ENCODE measurements at regions not wholly inside any gene's neighbourhood (a gene's known extent, or its start where the extent isn't known, plus 50 kb on each side); places are given as distances from the start of the nearest gene placed in this dataset.

DNA sequence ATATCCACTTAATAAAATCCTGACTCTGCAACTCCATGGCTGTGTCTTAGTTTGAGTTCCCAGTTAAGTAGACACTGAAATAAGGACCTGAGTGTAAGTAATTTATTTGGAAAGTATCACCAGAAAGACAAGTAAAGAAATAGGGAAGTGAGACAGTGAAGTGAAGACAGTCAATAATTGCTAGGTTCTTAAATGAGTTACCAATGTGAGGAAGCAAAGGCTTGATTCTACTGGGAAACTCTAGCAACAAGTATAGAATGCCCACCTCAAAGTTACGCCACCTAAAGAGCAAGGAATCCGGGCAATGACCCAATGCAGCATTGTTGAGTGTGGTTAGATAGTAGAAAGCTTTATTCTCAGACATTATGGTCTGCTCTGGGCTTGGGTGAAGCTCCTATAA lies 383.9 kb downstream of the TLR4 start:
- no peak for DNase-seq

DNA sequence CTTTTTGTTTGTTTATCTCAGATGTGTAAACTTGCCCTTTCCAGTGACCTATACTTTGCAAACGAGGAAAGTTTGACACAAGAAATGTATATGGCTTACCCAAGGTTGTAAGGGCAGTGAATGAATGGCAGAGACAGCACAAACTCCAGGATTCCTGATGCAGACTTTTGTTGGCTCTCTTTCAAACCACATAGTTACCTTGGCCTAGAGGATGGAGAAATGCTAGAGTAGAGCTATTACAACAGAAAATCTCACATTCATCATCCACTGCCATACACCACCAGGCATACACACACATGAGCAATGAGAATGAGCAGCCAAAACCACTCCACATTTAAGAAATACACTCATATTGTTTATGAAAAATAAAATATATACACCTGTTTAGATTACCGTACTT lies 387.0 kb downstream of the TLR4 start:
- DNase-seq = no peak

DNA sequence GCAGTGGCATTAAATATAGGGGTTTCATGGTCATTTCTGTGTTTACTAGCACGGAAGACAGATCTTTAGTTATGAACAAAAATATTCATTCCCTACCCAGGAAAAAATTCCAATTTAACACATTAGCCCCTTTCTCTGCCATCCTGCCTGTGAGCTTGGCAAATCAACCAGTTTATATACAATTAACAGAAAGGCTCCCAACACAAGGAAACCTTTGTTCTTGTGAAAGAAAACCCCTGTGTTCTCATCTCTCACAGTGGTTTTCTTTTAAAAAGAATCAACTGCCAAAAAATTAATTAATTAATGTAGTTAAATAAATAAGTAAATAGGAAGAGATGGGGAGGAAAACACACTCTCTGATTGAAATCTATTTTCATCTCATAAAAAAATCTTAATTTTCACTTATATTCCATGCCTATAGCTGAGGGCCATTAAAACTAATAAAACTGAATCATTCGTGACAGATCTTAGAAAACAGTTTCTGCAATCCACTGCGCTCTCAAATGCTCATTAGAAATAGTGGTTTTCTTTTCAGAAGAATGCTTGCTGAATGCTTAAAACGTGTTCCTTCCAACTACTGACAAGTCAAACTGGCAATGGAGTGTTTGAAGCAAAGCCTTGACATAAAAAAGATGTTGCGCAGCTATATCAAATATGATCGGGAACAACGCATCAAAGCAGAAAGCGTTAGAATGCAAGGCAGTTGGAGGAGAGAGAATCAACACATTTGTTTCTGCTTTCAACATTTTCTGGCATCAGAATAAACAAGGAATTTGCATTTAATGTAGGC lies 387.7 kb downstream of the TLR4 start:
- no peak for DNase-seq

DNA sequence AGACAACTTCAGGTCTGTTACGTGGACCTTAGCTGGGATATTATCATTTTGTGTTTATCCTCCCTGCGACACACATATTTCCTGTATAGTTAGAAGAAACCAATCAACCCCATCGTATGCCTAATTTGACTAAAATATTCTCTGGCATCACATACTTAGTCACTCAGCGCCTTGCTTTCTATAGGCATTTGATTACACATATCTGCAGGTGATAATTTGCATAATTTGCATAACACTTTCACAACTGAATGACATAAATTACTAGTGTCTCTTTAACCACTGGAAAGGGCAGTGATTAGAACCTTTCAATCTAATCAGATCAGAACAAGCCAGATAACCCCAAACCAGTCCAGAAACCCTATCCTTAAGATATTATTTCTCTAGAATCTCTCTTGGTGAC lies 390.2 kb downstream of the TLR4 start:
- DNase-seq = peak; percentile 32

DNA sequence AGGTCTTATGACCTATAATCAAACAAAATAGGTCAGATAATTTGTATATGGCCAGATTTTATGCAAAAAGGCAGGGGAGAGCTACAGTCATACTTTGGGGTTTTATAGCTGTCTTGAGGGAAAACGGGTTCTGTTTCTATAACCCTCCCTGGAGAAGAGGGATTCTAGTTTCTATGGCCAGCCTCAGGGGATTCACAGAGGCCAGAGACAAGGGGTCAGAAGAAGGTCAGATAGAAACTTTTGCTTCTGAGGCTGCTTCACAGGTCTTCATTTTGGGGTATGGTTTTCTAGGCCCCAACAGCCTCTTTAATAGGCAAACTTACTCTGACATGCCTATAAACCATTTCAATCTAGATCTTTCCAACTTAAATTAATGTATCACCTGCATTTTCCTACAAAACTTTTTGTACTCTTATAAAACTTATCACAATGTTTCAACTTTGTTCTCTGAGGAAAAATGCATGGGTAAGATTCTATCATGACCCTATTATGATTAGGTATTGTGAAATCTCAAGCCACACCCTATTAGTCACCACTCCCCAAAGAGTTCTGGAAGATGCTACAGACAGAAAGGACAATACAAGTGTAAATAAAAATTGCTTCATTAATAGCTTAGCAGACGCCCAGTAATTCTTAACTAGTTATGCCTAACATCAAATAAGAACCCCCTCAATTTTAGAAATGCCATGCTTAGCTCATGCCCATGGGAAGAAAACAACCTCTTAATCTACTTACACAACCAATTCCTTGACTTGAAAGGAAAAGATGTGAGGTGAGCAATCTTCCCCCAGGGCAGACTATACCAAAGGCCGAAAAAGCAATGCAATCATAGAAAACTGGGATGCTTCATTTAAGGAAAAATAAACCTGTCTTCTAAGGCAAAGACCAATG lies 396.6 kb downstream of the TLR4 start:
- DNase-seq = no peak

DNA sequence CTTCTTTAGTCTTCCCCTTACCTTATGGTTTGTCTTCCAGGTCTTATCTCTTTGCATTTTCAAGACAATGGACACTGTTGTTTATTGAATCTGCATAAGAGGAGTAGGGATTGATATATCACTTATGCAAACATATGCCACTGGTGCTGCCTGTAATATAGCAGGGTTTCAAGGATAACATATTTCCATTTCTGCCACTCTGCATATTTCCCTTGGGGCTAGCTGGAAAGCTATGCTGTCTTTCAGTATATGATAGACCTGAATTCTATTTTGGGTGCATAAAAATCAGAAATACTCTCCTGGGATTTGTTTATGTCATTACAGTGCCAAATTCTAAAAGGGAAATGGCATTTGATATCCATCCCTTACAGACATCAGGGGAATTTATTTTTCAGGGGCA lies 400.2 kb downstream of the TLR4 start:
- DNase-seq = peak; percentile 50

DNA sequence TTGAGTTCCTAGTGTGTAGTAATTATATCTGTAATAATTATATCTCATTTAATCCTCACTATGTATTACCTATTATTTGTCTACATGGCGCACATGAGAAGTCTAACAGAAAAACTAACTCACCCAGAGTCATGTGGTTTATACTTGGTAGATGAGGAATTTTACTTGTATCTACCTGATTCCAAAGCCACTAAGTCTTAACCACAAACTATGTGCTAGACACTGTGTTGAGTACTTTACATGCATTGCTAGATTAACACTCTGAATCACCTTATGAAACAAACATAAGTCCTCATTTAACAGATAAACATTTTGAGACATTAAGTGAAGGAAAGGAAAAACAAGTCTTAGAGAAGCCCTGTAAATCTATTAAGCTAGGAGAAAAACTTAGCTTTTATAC lies 404.8 kb downstream of the TLR4 start:
- DNase-seq = no peak

DNA sequence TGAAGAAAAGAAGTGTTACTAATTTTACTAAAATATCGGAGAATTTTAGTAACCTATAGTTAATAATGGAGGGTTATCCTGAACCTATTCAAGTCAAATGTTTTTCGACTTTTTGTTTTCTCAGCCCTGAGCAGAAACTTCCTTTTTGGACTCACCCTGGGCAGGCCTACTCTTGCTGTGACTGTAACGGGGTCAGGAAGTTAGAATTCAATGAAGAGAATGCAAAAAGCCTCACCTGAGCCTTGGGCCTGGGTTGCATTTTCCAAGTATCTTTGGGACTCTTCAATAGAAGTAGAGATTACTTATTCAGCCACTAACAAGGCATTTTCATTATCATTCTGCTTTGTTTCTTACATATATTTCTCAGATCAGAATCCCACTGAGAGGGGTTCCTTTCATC lies 405.3 kb downstream of the TLR4 start:
- DNase-seq = no peak

DNA sequence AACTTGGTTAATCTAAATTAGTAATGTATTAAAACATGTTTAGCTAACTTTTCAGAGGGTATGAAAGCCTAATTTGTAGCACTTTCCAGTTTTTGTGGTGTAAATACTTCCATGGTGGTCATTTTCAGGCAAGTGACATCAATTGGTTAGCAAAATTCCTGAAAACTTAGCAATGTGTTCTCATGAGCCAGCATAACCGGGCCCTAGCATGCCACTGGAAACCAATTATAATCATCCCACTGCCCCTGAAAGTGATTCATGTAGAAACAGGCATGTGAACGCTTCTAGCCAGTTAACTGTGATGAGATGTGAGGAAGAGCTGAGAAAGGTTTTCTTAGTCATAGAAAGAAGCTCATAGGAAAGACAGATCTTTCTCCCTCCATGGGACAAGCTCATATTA lies 417.2 kb downstream of the TLR4 start:
- no peak for DNase-seq

DNA sequence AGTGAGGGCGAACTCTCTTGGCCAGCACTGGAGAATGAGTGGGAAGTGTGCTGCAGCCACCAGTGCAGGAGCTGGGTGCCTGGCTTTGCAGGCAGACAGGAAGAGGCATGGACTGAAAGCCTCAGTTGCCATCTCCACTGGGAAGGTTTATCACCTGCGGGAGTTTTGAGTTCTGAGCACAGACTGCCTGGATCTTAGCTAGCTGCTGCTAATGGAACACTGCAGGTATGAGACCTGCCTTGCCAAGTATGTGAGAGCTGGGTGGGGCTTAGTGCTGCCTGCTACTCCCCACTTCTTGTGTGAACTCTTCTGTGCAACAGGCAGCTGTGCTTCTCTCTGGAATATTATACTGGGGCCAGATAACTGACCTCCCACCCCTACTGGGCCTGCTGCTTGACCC lies 424.1 kb downstream of the TLR4 start:
- no peak for DNase-seq

DNA sequence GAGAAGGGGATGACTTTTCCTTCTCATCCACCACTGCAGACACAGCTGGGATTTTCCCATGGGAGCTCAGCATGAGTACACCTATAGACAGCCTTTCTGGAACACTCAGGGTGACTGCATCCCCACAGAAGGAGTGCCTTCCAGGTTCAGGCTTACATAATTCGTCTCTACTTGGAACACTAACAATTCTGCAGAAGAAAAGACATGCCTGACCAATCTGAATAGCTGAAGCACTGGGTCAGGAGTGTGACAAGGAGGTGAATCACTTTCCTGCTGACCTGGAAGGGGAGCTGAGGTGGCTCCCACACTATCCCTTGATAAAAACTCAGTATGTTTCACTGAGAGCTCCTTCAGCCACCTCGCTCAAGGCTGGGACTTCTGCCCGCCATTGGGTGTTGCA lies 425.3 kb downstream of the TLR4 start:
- DNase-seq = no peak

DNA sequence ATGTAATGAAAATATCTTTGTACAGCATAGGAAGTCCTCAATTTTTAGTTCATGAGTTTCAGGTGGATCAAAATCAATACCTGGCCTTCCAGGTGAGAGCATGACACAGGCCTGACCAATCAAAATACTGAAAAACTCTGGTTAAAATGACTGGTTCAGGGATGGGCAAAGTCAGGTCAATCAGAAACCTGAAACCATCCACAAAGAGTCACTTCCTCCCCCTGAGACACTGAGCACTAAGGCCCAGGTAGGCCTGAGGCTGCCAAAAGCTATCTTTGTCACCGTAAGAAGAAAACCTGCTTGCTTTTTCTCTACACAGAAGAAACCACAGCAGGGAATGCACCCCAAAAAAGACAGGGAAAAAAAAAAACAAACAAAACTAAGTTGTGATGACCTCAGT lies 444.8 kb downstream of the TLR4 start:
- no peak for DNase-seq

DNA sequence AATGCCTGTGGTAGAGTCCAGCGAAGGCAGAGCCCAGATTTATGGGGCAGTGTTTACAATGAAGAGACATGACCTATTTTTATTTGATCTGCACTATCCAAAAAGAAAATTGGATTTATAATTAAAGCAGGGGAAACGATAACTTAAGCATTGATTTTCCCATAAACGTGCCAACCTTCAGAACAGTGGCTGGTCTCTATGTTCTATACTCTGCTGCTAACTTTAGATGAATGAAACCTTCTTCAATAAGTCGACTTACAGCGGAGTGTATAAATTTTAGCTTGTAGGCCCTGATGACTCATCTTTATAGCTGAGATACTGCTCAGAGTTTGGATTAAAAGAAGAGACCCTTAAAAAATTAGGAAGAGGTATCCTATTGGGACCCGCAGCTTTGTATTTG lies 452.6 kb downstream of the TLR4 start:
- no peak for DNase-seq

DNA sequence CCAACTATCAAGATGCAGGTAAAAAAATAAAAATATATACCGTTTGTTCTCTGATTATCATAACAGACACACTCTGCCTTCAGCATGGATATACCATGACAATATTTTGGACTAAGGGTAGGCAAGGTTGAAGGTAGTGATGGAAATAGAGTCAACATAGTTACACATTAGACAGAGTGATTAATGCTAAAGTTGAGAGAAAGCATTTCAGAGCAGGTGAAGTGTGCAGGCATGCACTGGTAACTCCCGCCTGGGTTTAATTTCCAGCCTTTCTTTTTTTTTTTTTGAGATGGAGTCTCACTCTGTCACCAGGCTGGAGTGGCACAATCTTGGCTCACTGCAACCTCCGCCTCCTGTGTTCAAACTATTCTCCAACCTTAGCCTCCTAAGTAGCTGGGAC lies 458.5 kb downstream of the TLR4 start:
- DNase-seq = no peak

DNA sequence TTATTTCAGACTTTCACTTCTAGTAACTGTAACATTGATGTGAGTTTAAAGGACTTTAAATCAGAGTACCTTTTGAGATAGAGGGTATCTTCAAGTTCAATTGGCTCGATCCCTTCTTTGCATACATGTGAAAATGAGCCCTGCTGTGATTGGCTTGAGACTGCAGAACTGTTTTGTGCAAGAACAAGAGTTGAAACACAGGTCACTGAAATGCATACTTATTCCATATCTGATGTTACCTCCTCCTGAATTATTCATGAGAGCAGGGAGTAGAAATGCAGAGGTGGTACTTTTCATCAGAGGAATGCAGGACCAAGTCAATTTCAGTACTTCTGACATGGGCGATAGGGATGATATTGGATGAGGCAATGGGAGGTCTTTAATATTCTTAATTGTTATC lies 459.5 kb downstream of the TLR4 start:
- DNase-seq = no peak

DNA sequence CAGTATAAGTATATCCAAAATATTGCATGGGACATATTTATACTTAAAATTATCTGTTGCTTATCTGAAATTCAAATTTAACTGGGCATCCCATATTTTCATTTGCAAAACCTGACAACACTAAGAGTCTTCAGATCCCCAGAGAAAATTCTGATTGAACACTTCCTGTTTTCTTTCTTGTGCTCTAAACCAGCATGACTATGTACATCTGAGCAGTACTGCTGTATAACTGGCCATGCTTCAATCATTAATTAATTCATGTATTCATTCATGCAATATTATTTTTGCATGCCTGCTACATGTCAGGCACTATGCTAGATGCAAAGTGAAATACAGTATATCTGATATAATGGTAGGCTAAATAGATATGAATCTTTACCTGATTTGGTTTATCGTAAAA lies 461.2 kb downstream of the TLR4 start:
- DNase-seq = no peak

DNA sequence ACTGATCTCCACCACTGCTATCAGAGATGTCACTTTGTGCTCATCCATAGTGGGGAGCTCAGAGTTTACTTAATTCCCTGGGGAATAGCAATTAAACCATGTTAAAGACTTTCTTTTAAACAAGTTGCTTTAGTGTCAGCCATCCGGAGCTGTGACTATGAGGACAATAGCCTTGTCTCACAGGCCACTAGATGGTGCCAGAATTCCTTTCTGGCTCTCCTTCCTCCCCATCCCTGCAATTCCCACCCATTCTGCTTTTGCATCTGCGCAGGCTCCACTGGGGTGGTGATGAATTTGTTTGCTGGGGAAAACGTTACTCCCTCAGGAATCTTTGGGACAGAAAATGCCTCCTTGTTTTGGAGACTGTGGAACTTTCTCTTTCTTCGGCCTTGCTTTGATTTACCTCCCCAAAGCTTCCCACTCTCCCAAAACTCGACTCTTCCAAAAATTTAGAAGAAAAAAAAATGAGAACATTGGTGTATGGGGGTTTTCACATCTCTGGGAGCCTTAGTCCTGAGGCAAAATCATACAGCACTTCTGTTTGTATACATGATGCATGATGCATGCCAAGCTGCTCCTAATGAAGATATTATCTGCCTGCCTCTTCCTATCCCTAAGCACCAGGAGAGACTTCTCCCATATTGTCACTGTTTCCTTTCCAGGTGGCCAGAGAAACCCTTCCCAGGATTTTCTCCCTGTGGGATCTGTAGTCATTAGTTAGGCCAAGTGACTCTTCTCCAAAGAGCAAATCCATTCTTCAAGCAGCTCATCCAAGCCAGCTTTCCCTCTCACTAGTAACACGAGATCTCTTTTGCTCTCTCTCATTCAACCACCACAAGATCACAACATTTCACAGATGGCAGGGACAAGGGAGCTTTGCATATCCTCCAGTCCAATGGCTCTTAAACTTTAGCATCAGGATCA lies 466.1 kb downstream of the TLR4 start:
- DNase-seq = no peak

DNA sequence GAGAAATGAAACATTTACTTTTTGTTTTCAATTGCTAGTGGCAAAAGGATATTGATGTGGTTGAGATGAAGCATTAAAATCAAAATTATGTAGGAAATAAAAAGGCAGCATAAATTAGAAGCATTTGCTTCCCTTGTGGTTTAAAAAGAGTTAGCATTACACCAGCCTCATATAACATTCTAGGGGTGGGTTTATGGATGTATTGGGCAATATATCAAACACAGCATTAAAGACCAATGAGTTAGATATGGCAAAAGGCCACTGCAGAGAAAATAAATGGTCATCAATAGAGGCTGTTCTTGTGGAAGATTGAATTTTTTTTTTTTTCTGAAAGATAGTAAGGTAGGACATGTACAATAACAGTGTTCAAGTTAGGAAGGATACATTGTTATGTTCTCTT lies 473.0 kb downstream of the TLR4 start:
- no peak for DNase-seq

DNA sequence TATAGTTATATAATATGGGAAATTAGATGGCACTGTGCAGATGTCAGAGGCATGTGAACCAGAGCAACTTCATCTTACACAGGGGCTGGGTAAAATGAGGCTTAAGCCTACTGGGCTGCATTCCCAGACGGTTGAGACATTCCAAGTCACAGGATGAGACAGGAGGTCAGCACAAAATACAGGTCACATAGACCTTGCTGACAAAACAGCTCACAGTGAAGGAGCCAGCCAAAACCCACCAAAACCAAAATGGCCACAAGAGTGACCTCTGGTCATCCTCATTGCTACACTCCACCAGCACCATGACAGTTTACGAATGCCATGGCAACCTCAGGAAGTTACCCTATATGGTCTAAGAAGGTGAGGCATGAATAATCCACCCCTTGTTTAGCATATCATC lies 479.4 kb downstream of the TLR4 start:
- no peak for DNase-seq

DNA sequence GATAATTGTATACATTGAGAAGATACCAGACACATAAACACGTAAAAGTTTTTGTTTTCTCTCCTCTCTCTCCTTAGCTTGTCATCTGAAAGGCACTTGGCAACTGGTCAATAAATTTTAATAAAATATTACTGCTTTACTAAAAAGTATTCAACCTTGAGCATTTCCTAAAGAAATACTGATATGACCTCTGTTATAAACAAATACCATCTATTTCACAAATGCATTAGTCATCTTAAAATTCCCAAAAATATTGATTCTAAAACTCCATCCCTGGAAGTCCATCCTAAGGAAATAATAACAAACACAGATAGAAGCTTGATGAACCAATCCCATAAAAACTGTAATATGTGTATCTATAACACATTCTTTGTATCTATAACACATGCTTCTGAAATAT lies 483.2 kb downstream of the TLR4 start:
- DNase-seq = no peak

DNA sequence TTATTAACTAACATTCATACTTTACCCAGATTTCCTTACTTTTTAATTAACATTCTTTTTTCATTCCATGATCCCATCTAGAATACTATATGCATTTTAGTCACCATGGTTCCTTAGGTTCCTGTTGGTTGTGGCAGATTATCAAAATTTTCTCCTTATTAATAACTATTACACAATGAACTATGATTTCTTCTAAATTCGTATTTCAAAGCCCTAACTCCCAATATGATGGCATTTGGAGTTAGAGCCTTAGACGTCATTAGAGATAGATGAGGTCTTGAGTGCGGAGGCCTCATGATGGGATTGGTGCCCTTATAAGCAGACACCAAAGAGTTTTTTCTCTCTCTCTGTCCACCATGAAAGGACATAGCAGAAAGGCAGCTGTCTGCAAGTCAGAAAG lies 485.4 kb downstream of the TLR4 start:
- no peak for DNase-seq

DNA sequence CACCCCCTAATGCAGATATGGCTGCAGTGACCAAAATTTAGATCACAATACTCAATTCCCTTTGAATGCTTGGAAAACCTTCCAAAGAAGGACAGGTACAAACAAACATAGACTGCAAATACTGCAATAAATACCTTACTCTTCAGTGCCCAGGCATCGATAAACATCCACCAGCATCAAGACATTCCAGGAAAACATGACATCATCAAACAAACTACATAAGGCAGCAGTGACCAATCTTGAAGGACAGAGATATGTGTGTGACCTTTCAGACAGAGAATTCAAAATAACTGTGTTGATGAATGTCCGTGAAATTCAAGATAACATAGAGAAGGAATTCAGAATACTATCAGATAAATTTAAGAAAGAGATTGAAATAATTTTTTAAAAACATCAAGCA lies 488.6 kb downstream of the TLR4 start:
- DNase-seq = no peak

DNA sequence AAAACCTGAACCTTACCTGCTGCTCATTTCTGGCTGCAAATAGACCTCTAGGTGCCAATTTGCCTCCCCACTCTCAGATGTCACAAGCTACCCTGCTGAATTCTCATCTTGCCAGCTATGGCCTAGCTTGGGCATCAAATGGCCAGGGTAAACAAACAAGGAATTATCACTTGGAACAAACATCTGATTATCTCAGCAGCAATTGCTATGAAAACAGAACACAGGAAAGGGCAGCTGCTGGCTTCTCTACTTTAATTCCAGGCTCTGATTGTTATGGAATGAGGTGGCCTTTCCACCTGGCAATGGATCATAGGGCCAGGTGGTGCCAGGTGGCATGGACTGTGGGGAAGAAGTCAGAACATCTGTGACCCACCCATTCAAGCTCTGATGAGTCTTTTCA lies 505.1 kb downstream of the TLR4 start:
- no peak for DNase-seq
